ENCODE measurements at regions not wholly inside any gene's neighbourhood (a gene's known extent, or its start where the extent isn't known, plus 50 kb on each side); places are given as distances from the start of the nearest gene placed in this dataset.

GRCh38 chr6:8900056-8900455 lies 464.7 kb upstream of the SLC35B3 start:
- no peak overlapping the region for H3K4me3 ChIP-seq (ENCODE audit: low read length)
- no peaks in the 10 kb centered on the region for H3K36me3 ChIP-seq (ENCODE audit: control insufficient read depth, insufficient read depth, low read length)
- no peaks in the 10 kb centered on the region for H3K9me3 ChIP-seq (ENCODE audit: control insufficient read depth, low read depth, low read length)
- H3K4me1 ChIP-seq (ENCODE audit: control insufficient read depth, insufficient read depth, low read length) = no peaks in the 10 kb centered on the region
- DNase-seq = no peak
- no peak overlapping the region for H3K27ac ChIP-seq (ENCODE audit: low read length)
- no peaks in the 10 kb centered on the region for H3K27me3 ChIP-seq (ENCODE audit: control insufficient read depth, insufficient read depth, low read length)
- 100% methylated on average over 1 of the region's 3 CpGs for WGBS (ENCODE audit: insufficient coverage, low lambda C conversion rate)

- no peak for DNase-seq
- Histone ChIP-seq H3K4me3 (ENCODE audit: low read length) (no peak overlapping the region), H3K9me3 (ENCODE audit: control insufficient read depth, low read depth, low read length) (no peaks in the 10 kb centered on the region), H3K4me1 (ENCODE audit: control insufficient read depth, insufficient read depth, low read length) (no peaks in the 10 kb centered on the region), H3K27ac (ENCODE audit: low read length) (no peak overlapping the region), H3K36me3 (ENCODE audit: control insufficient read depth, insufficient read depth, low read length) (no peaks in the 10 kb centered on the region), H3K27me3 (ENCODE audit: control insufficient read depth, insufficient read depth, low read length) (no peaks in the 10 kb centered on the region)
- WGBS (ENCODE audit: insufficient coverage, low lambda C conversion rate) = no CpG with 5 or more reads among the region's 6 CpGs
These were observed 454.2 kb upstream of the SLC35B3 start for GRCh38 chr6:8889514-8889913.

GRCh38 chr6:8888468-8888867 lies 453.1 kb upstream of the SLC35B3 start:
- Histone ChIP-seq H3K36me3 (ENCODE audit: control insufficient read depth, insufficient read depth, low read length) (no peaks in the 10 kb centered on the region), H3K4me1 (ENCODE audit: control insufficient read depth, insufficient read depth, low read length) (no peaks in the 10 kb centered on the region), H3K27ac (ENCODE audit: low read length) (no peak overlapping the region), H3K27me3 (ENCODE audit: control insufficient read depth, insufficient read depth, low read length) (no peaks in the 10 kb centered on the region), H3K4me3 (ENCODE audit: low read length) (no peak overlapping the region), H3K9me3 (ENCODE audit: control insufficient read depth, low read depth, low read length) (no peaks in the 10 kb centered on the region)
- DNase-seq = no peak
- WGBS (ENCODE audit: insufficient coverage, low lambda C conversion rate) = no CpG with 5 or more reads among the region's 3 CpGs

GRCh38 chr6:8881663-8882062 lies 446.3 kb upstream of the SLC35B3 start:
- Histone ChIP-seq H3K27me3 (ENCODE audit: control insufficient read depth, insufficient read depth, low read length) (no peaks in the 10 kb centered on the region), H3K9me3 (ENCODE audit: control insufficient read depth, low read depth, low read length) (no peaks in the 10 kb centered on the region)
- WGBS (ENCODE audit: insufficient coverage, low lambda C conversion rate) = no CpG with 5 or more reads among the region's 1 CpG

GRCh38 chr6:8879334-8879733 lies 444.0 kb upstream of the SLC35B3 start:
- no peak overlapping the region for H3K4me3 ChIP-seq (ENCODE audit: low read length)
- H3K4me1 ChIP-seq (ENCODE audit: control insufficient read depth, insufficient read depth, low read length) = no peaks in the 10 kb centered on the region
- WGBS (ENCODE audit: insufficient coverage, low lambda C conversion rate) = no CpG with 5 or more reads among the region's 1 CpG
- H3K27ac ChIP-seq (ENCODE audit: low read length) = no peak overlapping the region
- no peak for DNase-seq
- no peaks in the 10 kb centered on the region for H3K9me3 ChIP-seq (ENCODE audit: control insufficient read depth, low read depth, low read length)
- no peaks in the 10 kb centered on the region for H3K36me3 ChIP-seq (ENCODE audit: control insufficient read depth, insufficient read depth, low read length)
- no peaks in the 10 kb centered on the region for H3K27me3 ChIP-seq (ENCODE audit: control insufficient read depth, insufficient read depth, low read length)

More at GRCh38 chr6:8881663-8882062, 446.3 kb upstream of the SLC35B3 start:
- DNase-seq = no peak
- no peaks in the 10 kb centered on the region for H3K4me1 ChIP-seq (ENCODE audit: control insufficient read depth, insufficient read depth, low read length)
- no peak overlapping the region for H3K4me3 ChIP-seq (ENCODE audit: low read length)
- no peaks in the 10 kb centered on the region for H3K36me3 ChIP-seq (ENCODE audit: control insufficient read depth, insufficient read depth, low read length)
- H3K27ac ChIP-seq (ENCODE audit: low read length) = no peak overlapping the region

GRCh38 chr6:8875986-8876385 lies 440.6 kb upstream of the SLC35B3 start:
- Histone ChIP-seq H3K27me3 (ENCODE audit: control insufficient read depth, insufficient read depth, low read length) (no peaks in the 10 kb centered on the region), H3K4me1 (ENCODE audit: control insufficient read depth, insufficient read depth, low read length) (no peaks in the 10 kb centered on the region), H3K9me3 (ENCODE audit: control insufficient read depth, low read depth, low read length) (no peaks in the 10 kb centered on the region), H3K36me3 (ENCODE audit: control insufficient read depth, insufficient read depth, low read length) (no peaks in the 10 kb centered on the region), H3K27ac (ENCODE audit: low read length) (no peak overlapping the region), H3K4me3 (ENCODE audit: low read length) (no peak overlapping the region)
- 100% methylated on average over 2 of the region's 4 CpGs for WGBS (ENCODE audit: insufficient coverage, low lambda C conversion rate)
- no peak for DNase-seq

GRCh38 chr6:8872589-8872988 lies 437.2 kb upstream of the SLC35B3 start:
- WGBS (ENCODE audit: insufficient coverage, low lambda C conversion rate) = 17% methylated on average over 1 of the region's 3 CpGs
- Histone ChIP-seq H3K4me3 (ENCODE audit: low read length) (no peak overlapping the region), H3K27ac (ENCODE audit: low read length) (peak overlapping the region; percentile 27), H3K9me3 (ENCODE audit: control insufficient read depth, low read depth, low read length) (no peaks in the 10 kb centered on the region), H3K36me3 (ENCODE audit: control insufficient read depth, insufficient read depth, low read length) (no peaks in the 10 kb centered on the region), H3K27me3 (ENCODE audit: control insufficient read depth, insufficient read depth, low read length) (no peaks in the 10 kb centered on the region), H3K4me1 (ENCODE audit: control insufficient read depth, insufficient read depth, low read length) (no peaks in the 10 kb centered on the region)
- DNase-seq = peak; percentile 54 to 71

GRCh38 chr6:8865451-8865850 lies 430.1 kb upstream of the SLC35B3 start:
- DNase-seq = no peak
- no peaks in the 10 kb centered on the region for H3K4me1 ChIP-seq (ENCODE audit: control insufficient read depth, insufficient read depth, low read length)
- no peak overlapping the region for H3K27ac ChIP-seq (ENCODE audit: low read length)
- H3K9me3 ChIP-seq (ENCODE audit: control insufficient read depth, low read depth, low read length) = no peaks in the 10 kb centered on the region
- no peaks in the 10 kb centered on the region for H3K27me3 ChIP-seq (ENCODE audit: control insufficient read depth, insufficient read depth, low read length)
- H3K4me3 ChIP-seq (ENCODE audit: low read length) = no peak overlapping the region
- no peaks in the 10 kb centered on the region for H3K36me3 ChIP-seq (ENCODE audit: control insufficient read depth, insufficient read depth, low read length)
- 100% methylated on average over 1 of the region's 3 CpGs for whole genome bisulfite sequencing (ENCODE audit: insufficient coverage, low lambda C conversion rate)

- H3K4me3 ChIP-seq (ENCODE audit: low read length) = no peak overlapping the region
- no peaks in the 10 kb centered on the region for H3K4me1 ChIP-seq (ENCODE audit: control insufficient read depth, insufficient read depth, low read length)
- DNase-seq = no peak
- H3K27ac ChIP-seq (ENCODE audit: low read length) = no peak overlapping the region
- no peaks in the 10 kb centered on the region for H3K9me3 ChIP-seq (ENCODE audit: control insufficient read depth, low read depth, low read length)
- H3K36me3 ChIP-seq (ENCODE audit: control insufficient read depth, insufficient read depth, low read length) = no peaks in the 10 kb centered on the region
- no peaks in the 10 kb centered on the region for H3K27me3 ChIP-seq (ENCODE audit: control insufficient read depth, insufficient read depth, low read length)
These were observed 425.3 kb upstream of the SLC35B3 start for GRCh38 chr6:8860671-8861070.

- Histone ChIP-seq H3K27me3 (ENCODE audit: control insufficient read depth, insufficient read depth, low read length) (no peaks in the 10 kb centered on the region), H3K36me3 (ENCODE audit: control insufficient read depth, insufficient read depth, low read length) (no peaks in the 10 kb centered on the region), H3K4me3 (ENCODE audit: low read length) (no peak overlapping the region), H3K9me3 (ENCODE audit: control insufficient read depth, low read depth, low read length) (no peaks in the 10 kb centered on the region), H3K4me1 (ENCODE audit: control insufficient read depth, insufficient read depth, low read length) (no peaks in the 10 kb centered on the region), H3K27ac (ENCODE audit: low read length) (no peak overlapping the region)
- no CpG with 5 or more reads among the region's 3 CpGs for WGBS (ENCODE audit: insufficient coverage, low lambda C conversion rate)
- DNase-seq = no peak
These were observed 424.2 kb upstream of the SLC35B3 start for GRCh38 chr6:8859501-8859900.

- DNase-seq = no peak
- no peaks in the 10 kb centered on the region for H3K36me3 ChIP-seq (ENCODE audit: control insufficient read depth, insufficient read depth, low read length)
- no peaks in the 10 kb centered on the region for H3K4me1 ChIP-seq (ENCODE audit: control insufficient read depth, insufficient read depth, low read length)
- no CpG with 5 or more reads among the region's 4 CpGs for WGBS (ENCODE audit: insufficient coverage, low lambda C conversion rate)
- H3K27me3 ChIP-seq (ENCODE audit: control insufficient read depth, insufficient read depth, low read length) = no peaks in the 10 kb centered on the region
- no peak overlapping the region for H3K27ac ChIP-seq (ENCODE audit: low read length)
- H3K4me3 ChIP-seq (ENCODE audit: low read length) = no peak overlapping the region
- H3K9me3 ChIP-seq (ENCODE audit: control insufficient read depth, low read depth, low read length) = no peaks in the 10 kb centered on the region
These were observed 423.5 kb upstream of the SLC35B3 start for GRCh38 chr6:8858854-8859331.
